ENCODE measurements at regions not wholly inside any gene's neighbourhood (a gene's known extent, or its start where the extent isn't known, plus 50 kb on each side); places are given as distances from the start of the nearest gene placed in this dataset.

GRCh38 chr1:57887964-57888491 is 464.2 kb upstream of the DAB1 start:
- H3K27ac ChIP-seq = no peak overlapping the region
- no peaks in the 10 kb centered on the region for H3K36me3 ChIP-seq
- H3K27me3 ChIP-seq = no peaks in the 10 kb centered on the region
- TF ChIP-seq CTCF (IDR thresholded peaks at IDR 0.05) = no peak
- DNase-seq = no peak
- no peak overlapping the region for H3K4me3 ChIP-seq
- intact Hi-C loops (cut with DNase I; ENCODE audit: low total_unique reads) = no loop called here
- H3K4me1 ChIP-seq = no peaks in the 10 kb centered on the region
- H3K9me3 ChIP-seq = no peaks in the 10 kb centered on the region

- intact Hi-C loops (cut with DNase I; ENCODE audit: low total_unique reads) = no loop called here
- no peak for TF ChIP-seq CTCF (IDR thresholded peaks at IDR 0.05)
- Histone ChIP-seq H3K4me3 (no peak overlapping the region), H3K27me3 (no peaks in the 10 kb centered on the region), H3K9me3 (no peaks in the 10 kb centered on the region), H3K36me3 (no peaks in the 10 kb centered on the region), H3K4me1 (no peaks in the 10 kb centered on the region), H3K27ac (no peak overlapping the region)
- no peak for DNase-seq
Observed at GRCh38 chr1:57886376-57886775, 462.5 kb upstream of the DAB1 start.

GRCh38 chr1:57883642-57883995 is 459.8 kb upstream of the DAB1 start:
- no peak overlapping the region for H3K27ac ChIP-seq
- no peaks in the 10 kb centered on the region for H3K9me3 ChIP-seq
- TF ChIP-seq CTCF (IDR thresholded peaks at IDR 0.05) = no peak

GRCh38 chr1:57882934-57883641 is 459.2 kb upstream of the DAB1 start:
- Histone ChIP-seq H3K4me3 (no peak overlapping the region), H3K9me3 (no peaks in the 10 kb centered on the region), H3K36me3 (no peaks in the 10 kb centered on the region), H3K4me1 (no peaks in the 10 kb centered on the region), H3K27me3 (no peaks in the 10 kb centered on the region), H3K27ac (no peak overlapping the region)
- DNase-seq = no peak
- intact Hi-C loops (cut with DNase I; ENCODE audit: low total_unique reads) = no loop called here
- no peak for TF ChIP-seq CTCF (IDR thresholded peaks at IDR 0.05)

More at GRCh38 chr1:57883642-57883995, 459.8 kb upstream of the DAB1 start:
- Histone ChIP-seq H3K36me3 (no peaks in the 10 kb centered on the region), H3K4me3 (no peak overlapping the region), H3K27me3 (no peaks in the 10 kb centered on the region), H3K4me1 (no peaks in the 10 kb centered on the region)
- intact Hi-C loops (cut with DNase I; ENCODE audit: low total_unique reads) = no loop called here
- no peak for DNase-seq

- Histone ChIP-seq H3K36me3 (no peaks in the 10 kb centered on the region), H3K9me3 (no peaks in the 10 kb centered on the region), H3K4me3 (no peak overlapping the region), H3K27ac (no peak overlapping the region), H3K4me1 (no peaks in the 10 kb centered on the region), H3K27me3 (no peaks in the 10 kb centered on the region)
- TF ChIP-seq CTCF (IDR thresholded peaks at IDR 0.05) = no peak
- intact Hi-C loops (cut with DNase I; ENCODE audit: low total_unique reads) = no loop called here
- DNase-seq = no peak
Observed at GRCh38 chr1:57882072-57882471, 458.2 kb upstream of the DAB1 start.
